ENCODE measurements at regions not wholly inside any gene's neighbourhood (a gene's known extent, or its start where the extent isn't known, plus 50 kb on each side); places are given as distances from the start of the nearest gene placed in this dataset.
A peak's percentile ranks its signal among the peaks of the same experiment; 100 is the strongest.

DNA sequence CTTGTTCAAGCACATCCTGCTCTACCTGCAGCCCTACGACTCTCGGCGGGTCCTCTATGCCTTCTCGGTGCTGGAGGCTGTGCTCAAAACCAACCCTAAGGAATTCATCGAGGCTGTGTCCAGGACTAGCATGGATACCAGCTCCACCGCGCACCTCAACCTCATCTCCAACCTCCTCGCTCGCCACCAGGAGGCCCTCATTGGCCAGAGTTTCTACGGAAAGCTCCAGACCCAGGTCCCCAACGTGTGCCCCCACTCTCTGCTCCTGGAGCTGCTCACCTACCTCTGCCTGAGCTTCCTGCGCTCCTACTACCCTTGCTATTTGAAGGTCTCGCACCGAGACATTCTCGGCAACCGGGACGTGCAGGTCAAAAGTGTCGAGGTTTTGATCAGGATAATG lies 74.3 kb upstream of the MORC3 start:
- H3K9ac ChIP-seq: no peak overlapping the region

DNA sequence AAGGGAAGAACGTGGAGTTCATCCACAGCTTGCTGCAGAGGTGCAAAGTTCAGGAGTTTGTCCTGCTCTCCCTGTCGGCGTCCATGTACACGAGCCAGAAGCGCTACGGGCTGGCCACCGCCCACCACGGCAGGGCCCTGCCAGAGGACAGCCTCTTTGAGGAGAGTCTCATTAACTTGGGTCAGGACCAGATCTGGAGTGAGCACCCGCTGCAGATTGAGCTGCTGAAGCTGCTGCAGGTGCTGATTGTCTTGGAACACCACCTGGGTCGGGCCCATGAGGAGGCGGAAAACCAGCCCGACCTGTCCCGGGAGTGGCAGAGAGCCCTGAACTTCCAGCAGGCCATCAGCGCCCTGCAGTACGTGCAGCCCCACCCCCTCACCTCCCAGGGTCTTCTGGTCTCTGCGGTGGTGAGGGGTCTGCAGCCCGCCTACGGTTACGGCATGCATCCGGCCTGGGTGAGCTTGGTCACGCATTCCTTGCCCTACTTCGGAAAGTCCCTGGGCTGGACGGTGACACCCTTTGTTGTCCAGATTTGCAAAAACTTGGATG lies 73.8 kb upstream of the MORC3 start:
- H3K4me2 ChIP-seq: no peak overlapping the region
- H3K9ac ChIP-seq: no peak overlapping the region
- TF ChIP-seq Cebpa-rat (IDR thresholded peaks at IDR 0.05): no peak
- H3K27ac ChIP-seq: no peak overlapping the region
- no peaks in the 10 kb centered on the region for H3K9me3 ChIP-seq
- H3K27me3 ChIP-seq: no peaks in the 10 kb centered on the region
- H3K36me3 ChIP-seq: peaks cover 80% of the 10 kb centered on the region
- no peaks in the 10 kb centered on the region for H4K20me1 ChIP-seq
- no peaks in the 10 kb centered on the region for H3K4me1 ChIP-seq
- H3K4me3 ChIP-seq: no peak overlapping the region

More for the DNA sequence above, 74.3 kb upstream of the MORC3 start:
- no peaks in the 10 kb centered on the region for H3K9me3 ChIP-seq
- no peaks in the 10 kb centered on the region for H4K20me1 ChIP-seq
- no peak for TF ChIP-seq Cebpa-rat (IDR thresholded peaks at IDR 0.05)
- no peaks in the 10 kb centered on the region for H3K27me3 ChIP-seq
- H3K4me3 ChIP-seq: no peak overlapping the region
- H3K4me2 ChIP-seq: no peak overlapping the region
- no peaks in the 10 kb centered on the region for H3K4me1 ChIP-seq
- H3K27ac ChIP-seq: no peak overlapping the region
- H3K36me3 ChIP-seq: peaks cover 75% of the 10 kb centered on the region

DNA sequence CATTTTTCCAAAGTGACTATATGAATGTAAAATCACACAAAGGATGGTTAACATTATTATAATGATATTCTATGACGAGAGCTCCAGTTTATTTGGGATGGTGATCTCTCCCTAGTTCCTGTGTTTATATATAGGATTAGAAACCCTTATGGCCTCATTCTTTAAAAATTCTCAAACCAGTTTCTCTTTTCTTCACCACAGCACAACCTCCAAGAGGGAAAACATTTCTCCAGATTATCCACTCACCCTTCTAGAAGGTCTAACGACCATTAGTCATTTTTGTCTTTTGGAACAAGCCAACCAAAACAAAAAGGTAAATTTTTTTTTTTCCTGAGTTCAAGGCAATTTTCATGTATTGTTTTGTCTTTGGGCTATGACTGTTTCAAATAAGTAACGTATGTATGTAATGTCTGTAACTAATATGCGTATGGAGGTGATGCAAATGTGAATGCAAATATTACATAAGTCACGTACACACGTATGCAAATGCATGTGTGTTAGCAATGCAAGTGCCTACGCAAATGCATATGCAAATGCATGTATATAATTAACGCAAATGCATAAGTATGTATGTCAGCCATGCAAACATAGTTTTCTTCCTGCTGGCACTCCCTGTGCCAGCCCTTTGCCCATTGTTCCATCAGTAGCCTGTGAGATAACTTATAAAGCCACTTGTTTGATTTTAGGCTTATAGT lies 72.5 kb upstream of the MORC3 start:
- H3K9me3 ChIP-seq: no peaks in the 10 kb centered on the region
- H3K36me3 ChIP-seq: peaks cover 89% of the 10 kb centered on the region
- H3K4me3 ChIP-seq: no peak overlapping the region
- no peaks in the 10 kb centered on the region for H3K4me1 ChIP-seq
- no peak overlapping the region for H3K9ac ChIP-seq
- H3K4me2 ChIP-seq: no peak overlapping the region
- no peaks in the 10 kb centered on the region for H4K20me1 ChIP-seq
- H3K27me3 ChIP-seq: no peaks in the 10 kb centered on the region
- H3K27ac ChIP-seq: no peak overlapping the region
- no peak for TF ChIP-seq Cebpa-rat (IDR thresholded peaks at IDR 0.05)

DNA sequence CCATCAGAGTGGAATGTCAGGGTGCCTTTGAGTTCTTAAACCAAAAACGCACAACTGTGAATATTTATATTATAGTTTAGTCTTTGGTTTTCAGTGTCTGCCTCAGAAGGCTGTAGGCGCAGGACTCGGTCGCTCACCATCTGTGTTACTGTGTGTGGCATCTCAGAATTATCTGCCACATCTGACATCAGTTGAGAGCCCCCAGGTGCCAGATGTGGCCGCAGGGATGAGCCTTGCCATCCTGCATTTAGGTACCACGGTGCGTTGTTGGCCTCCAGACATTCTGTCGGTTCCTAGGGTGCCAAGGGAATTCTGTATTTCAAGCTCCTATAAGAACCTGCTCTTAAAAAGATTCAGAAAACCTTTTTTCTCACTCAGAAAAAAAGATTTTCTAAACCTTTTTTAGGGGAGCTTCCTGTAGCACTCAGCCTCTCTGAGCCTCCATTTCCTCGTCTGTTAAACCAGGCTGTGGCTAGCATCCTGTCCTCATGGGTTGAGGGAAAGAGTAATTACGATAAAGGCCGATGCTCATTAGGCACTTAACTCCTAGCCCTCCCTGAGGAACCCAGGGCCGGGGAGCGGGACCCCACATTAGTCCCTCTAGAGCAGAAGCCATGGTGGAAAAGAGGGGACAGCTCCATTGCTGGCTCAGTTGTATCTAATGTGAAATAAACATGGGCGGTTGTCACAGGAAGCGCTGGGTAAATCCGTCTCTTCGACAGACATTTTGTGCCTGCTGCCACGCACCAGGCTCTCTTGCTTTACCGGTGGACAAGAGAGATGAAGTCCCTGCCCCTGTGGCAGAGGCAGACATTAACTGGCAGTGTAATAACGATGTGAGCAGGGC lies 70.2 kb upstream of the MORC3 start:
- Histone ChIP-seq H3K4me3 (no peak overlapping the region), H3K9ac (no peak overlapping the region), H3K4me1 (peaks cover 17% of the 10 kb centered on the region), H3K36me3 (peaks cover 88% of the 10 kb centered on the region), H3K4me2 (no peak overlapping the region), H4K20me1 (no peaks in the 10 kb centered on the region), H3K9me3 (no peaks in the 10 kb centered on the region), H3K27ac (no peak overlapping the region), H3K27me3 (no peaks in the 10 kb centered on the region)
- TF ChIP-seq Cebpa-rat (IDR thresholded peaks at IDR 0.05): no peak

DNA sequence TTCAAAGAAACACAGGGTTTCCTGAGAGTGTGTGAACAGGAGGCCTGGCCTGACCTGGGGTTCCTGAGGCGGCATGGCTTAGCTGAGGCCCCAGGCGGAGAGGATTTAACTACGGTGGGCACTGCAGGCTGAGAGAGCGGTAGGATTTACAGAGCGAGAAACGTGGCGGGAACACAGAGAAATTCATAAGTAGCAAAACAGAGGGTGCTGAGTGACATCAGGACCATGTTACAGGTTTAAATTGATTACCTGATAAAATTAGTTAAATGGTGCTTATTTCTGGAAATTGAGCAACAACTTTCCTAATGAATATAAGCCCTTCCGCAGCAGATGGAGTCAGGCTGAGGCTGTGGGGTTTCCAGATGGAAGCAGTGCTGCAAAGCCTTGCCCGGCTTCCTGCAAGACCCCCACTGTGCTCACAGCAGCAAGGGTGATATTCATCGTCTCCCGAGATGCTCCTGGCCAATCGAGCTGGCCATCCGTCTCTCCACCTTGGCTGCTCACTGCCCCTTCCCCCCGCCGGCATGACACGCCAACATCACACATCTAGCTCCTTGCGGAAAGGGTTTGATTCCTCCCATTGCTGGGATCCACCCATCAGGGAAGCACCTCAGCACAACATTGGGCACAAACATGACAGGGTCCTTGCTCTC lies 69.4 kb upstream of the MORC3 start:
- Histone ChIP-seq H3K9ac (no peak overlapping the region), H3K4me3 (no peak overlapping the region), H3K27me3 (no peaks in the 10 kb centered on the region), H3K36me3 (peaks cover 81% of the 10 kb centered on the region), H4K20me1 (no peaks in the 10 kb centered on the region), H3K4me1 (peaks cover 17% of the 10 kb centered on the region), H3K9me3 (no peaks in the 10 kb centered on the region), H3K4me2 (no peak overlapping the region), H3K27ac (no peak overlapping the region)
- no peak for TF ChIP-seq Cebpa-rat (IDR thresholded peaks at IDR 0.05)

DNA sequence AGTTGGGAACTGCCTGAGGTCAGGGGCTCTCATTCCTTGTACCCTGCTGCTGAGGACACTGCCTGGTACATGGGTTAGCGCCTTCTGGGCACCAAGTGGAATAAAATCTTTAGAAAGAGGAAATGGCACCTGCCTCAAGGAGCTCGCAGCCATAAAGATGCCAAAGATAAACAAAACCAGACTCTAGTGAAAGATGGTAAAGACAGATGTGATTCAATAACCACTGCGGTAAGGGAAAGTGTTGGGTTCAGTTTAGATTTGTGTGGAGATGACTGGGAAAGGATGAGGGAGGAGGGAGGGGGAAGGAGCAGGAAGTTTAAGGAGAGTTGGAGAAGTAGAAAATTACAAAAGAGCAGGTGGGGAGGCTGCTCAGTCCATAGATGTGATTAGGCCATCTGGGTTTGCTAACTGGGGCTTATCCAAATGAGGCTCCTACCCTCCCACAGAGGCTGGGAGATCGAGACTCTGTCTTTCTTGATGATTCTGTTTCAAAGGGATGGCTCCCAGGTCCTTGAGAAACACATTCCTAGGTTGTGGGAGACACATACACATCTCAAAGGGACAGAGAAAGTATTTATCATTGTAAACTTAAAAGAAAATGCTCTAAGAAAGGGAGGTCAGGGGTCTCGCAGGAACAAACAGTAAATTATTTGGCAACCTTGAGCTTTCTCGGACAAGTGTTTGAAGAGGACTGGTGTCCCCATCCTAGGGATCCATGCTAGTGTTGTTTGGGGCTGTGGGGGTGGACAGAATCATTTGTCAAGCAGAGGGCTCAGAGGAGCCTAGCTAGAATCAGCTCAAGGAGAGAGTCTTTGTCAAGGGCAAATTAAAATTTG lies 65.7 kb upstream of the MORC3 start:
- Histone ChIP-seq H3K9ac (no peak overlapping the region), H4K20me1 (no peaks in the 10 kb centered on the region), H3K9me3 (no peaks in the 10 kb centered on the region), H3K4me2 (peak overlapping the region; percentile 18; the same call in 1 of the 2 replicates), H3K27me3 (no peaks in the 10 kb centered on the region), H3K27ac (no peak overlapping the region), H3K36me3 (peaks cover 58% of the 10 kb centered on the region), H3K4me1 (peaks cover 17% of the 10 kb centered on the region), H3K4me3 (no peak overlapping the region)
- no peak for TF ChIP-seq Cebpa-rat (IDR thresholded peaks at IDR 0.05)

DNA sequence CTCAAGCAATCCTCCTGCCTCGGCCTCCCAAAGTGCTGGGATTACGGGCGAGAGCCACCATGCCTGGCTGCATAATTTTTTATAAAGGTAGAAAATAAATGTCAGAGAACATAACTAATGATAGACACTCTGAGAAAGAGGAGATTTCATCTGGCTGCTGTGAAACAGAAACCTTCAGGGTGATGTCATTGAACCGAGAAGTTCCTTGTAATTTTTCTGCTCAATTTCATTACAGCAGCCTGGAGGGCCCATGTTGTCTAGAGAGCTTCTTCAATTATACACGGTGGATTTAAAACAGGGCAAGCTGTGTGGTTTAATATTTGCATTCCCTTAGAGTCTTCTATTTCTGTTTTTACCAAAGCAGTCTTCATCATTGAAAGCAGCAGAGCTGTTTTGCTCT lies 64.3 kb upstream of the MORC3 start:
- Histone ChIP-seq H3K9ac (no peak overlapping the region), H3K27me3 (no peaks in the 10 kb centered on the region), H3K36me3 (peaks cover 44% of the 10 kb centered on the region), H3K27ac (no peak overlapping the region), H4K20me1 (no peaks in the 10 kb centered on the region), H3K4me3 (no peak overlapping the region), H3K4me2 (no peak overlapping the region), H3K4me1 (peaks cover 23% of the 10 kb centered on the region), H3K9me3 (no peaks in the 10 kb centered on the region)
- no peak for TF ChIP-seq Cebpa-rat (IDR thresholded peaks at IDR 0.05)

DNA sequence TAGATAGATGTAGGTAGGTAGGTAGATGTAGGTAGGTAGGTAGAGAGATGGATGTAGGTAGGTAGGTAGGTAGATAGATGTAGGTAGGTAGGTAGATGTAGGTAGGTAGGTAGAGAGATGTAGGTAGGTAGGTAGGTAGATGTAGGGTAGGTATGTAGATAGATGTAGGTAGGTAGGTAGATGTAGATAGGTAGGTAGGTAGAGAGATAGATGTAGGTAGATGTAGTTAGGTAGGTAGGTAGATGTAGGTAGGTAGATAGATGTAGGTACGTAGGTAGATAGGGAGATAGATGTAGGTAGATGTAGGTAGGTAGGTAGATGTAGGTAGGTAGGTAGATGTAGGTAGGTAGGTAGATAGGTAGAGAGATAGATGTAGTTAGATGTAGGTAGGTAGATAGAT lies 62.3 kb upstream of the MORC3 start:
- Histone ChIP-seq H3K9me3 (no peaks in the 10 kb centered on the region), H3K4me1 (peaks cover 26% of the 10 kb centered on the region)

More for the DNA sequence above, 62.3 kb upstream of the MORC3 start:
- Histone ChIP-seq H3K9ac (no peak overlapping the region), H3K4me3 (no peak overlapping the region), H3K36me3 (peaks cover 41% of the 10 kb centered on the region), H3K4me2 (no peak overlapping the region), H4K20me1 (no peaks in the 10 kb centered on the region), H3K27me3 (no peaks in the 10 kb centered on the region), H3K27ac (no peak overlapping the region)
- TF ChIP-seq Cebpa-rat (IDR thresholded peaks at IDR 0.05): no peak
